Mammary epithelial cell (primary cell): ENCODE measurements at regions not wholly inside any gene's neighbourhood (a gene's known extent, or its start where the extent isn't known, plus 50 kb on each side); places are given as distances from the start of the nearest gene placed in this dataset.
"Not testable (repeated sequence)": the region's sequence is repeated elsewhere in the genome, so short reads cannot be mapped to it uniquely, and the experiment has no call there.

ENCODE experiments used
- CTCF ChIP-seq, 2 donors: IDR thresholded peaks in 1 of 2; conservative IDR thresholded peaks in 1 of 2; 2 replicates each; pipeline ENCODE4 v1.5.1; 2011 to 2012; ENCODE audit warnings: inconsistent platforms in 2 of 2, low read length in 2 of 2, mild to moderate bottlenecking in 2 of 2, control low read depth in 1 of 2, low read depth in 1 of 2; ENCODE audit not compliant: insufficient read depth in 1 of 2; ENCODE audit errors: extremely low read depth in 1 of 2
- EZH2 ChIP-seq: IDR thresholded peaks from 2 replicates; pipeline ENCODE4 v1.6.1; 2012; ENCODE audit warnings: low read length, inconsistent platforms, borderline replicate concordance

GRCh38 chr14:105675905-105676670 lies 149.7 kb downstream of the TMEM121 start:
- TF ChIP-seq CTCF (conservative IDR thresholded peaks at IDR 0.05 in 1 of 2, IDR thresholded peaks at IDR 0.05 in 1 of 2; ENCODE audit: extremely low read depth in 1 of 2, insufficient read depth in 1 of 2, low read depth in 1 of 2, low read length in 2 of 2); EZH2: not testable (repeated sequence)
